NCI-H524 treated with DMSO at 0.1 percent for 48 hours (cell line): ENCODE measurements at regions not wholly inside any gene's neighbourhood (a gene's known extent, or its start where the extent isn't known, plus 50 kb on each side); places are given as distances from the start of the nearest gene placed in this dataset.

Source experiments
- DNase-seq: peaks from one replicate; lab custom pipeline; 2025; lab: John Stamatoyannopoulos, UW

DNA sequence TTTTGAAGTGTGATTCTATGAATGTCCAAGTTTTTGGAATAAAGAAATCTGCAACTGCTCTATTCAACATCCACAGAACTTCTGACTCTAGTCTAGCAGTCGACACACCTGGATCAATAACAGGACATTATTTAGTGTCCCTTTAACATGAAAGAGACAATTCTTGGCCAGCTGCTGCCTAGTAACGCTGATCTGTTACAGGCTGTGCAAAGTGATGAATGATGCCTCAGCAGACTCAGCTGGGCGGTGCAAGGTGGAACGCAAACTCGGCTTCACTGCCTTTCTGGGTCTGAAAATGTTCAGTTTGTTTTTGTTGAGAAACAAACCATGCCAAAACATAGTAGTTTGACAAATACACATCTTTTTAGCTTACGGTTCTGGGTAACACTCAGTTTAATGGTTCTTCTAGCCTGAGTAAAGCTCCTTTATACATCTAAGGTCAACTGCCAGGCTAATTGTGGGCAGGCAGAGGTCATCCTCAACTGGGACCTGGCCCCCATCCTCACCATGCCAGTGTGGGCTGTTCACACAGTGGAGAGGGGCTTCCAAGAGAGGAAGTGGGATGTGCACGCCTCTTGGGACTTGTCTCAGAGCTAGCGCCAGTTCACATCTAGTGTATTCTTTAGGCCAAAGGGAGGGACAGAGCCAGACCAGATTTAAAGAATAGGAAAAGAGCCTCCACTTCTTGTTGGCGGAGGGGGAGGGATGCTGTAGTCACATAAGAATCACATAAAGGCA lies 879.7 kb downstream of the QKI start:
- DNase-seq = no peak

- DNase-seq = no peak
Measured at GRCh38 chr6:164291224-164291623, 876.7 kb downstream of the QKI start.

DNA sequence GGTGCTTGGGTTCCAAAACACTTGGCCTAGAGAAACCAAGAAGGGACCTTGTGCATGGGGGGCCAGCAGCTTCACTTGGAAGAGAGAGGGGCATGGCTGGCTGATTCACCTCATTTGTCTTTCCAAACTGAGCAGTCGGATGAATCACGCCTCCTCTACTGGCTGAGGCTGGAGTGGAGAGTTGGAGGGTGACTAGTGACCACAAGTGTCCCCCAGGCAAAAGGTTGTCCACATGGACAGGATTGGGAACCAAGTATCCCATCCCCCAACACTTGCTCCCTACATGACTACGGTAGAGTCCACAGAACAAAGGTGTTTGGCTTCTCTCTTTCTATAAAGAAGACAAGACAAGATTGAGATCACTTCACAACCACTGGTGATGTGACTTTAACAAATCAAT lies 875.6 kb downstream of the QKI start:
- no peak for DNase-seq

GRCh38 chr6:164286011-164286410 lies 871.5 kb downstream of the QKI start:
- DNase-seq = no peak

DNA sequence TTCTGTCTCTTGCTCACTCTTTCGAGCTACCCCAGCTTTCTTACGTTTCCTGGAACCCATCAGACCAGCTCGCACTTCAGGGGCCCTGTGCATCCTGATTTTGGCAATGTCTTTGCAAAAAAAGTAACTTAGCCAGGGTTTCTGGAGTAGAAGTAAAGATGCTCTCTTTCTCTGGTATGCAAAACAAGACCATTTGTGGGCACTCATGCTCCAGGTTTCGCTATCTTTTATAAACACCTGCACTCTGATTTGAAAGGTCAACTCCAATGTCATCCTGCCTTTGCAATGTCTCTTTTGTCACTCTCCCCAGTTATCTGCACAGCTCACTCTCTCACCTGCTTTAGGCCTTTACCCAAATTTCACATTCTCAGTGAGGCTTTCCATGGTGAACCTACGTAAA lies 869.1 kb downstream of the QKI start:
- no peak for DNase-seq

DNA sequence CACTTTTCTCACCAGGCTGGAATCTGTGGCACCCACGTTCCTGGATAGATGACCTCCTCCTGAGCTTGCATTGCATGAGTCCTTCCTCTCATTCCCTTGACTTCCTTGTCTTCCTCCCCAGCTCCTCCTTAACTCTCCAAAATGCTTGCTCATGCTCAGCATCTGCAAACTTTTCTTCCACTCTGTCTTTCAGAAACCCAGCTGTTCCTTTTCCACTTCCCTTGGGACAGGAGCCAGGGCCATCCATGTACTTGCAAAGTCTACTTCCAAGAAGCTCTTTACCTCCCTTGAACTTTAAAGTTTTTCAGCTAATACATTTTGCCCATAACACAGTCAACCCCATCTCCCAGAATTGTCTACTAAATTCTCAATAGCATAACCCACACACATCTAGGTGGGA lies 861.7 kb downstream of the QKI start:
- DNase-seq = no peak

DNA sequence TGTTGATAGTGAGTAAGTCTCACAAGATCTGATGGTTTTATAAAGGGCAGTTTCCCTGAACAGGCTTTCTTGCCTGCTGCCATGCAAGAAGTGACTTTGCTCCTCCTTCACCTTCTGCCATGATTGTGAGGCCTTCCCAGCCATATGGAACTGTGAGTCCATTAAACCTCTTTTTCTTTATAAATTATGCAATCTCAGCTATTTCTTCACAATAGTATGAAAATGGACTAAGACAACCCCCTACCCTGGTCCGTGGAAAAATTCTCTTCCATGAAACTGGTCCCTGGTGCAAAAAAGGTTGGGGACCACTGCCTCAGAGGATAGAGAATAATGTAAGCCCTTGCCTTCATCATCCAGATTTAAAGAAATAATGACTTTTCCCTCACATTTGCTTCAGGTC lies 861.3 kb downstream of the QKI start:
- DNase-seq = no peak

- no peak for DNase-seq
Measured at GRCh38 chr6:164274493-164274892, 860.0 kb downstream of the QKI start.

DNA sequence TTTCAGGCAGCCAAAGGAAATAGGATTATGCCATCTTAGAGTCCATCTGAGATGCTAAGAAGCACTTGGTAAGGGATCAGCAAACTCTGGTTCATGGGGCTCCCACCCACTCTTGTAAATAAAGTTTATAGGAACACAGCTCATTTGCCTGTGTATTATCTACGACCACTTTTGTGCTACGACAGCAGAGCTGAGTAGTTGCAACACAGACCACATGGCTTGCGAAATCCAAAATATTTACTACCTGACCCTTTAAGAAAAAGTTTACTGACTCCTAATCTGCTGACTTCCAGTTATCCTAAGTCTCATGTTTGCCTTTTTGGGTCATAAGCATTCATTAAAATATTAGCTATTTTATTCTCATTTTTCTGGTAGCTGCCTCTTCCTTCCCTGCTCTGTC lies 859.0 kb downstream of the QKI start:
- no peak for DNase-seq

DNA sequence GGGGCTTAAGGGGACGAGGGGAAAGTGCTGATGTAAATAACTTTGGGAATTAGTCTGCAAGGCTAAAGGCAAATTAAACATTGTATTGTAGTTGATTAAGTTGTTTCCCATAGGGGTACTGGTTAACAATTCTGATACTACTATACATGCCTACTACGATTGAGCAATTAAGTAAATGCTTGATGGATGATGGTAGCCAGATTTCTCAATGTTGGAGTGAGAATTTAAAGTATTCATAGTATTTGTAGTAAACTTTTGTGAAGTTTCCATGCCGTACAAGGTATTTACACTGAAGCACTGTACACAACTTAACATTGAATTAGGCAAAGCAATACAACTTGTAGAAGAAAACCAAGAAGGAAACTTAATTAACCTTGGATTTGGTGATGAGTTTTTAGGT lies 852.3 kb downstream of the QKI start:
- no peak for DNase-seq

DNA sequence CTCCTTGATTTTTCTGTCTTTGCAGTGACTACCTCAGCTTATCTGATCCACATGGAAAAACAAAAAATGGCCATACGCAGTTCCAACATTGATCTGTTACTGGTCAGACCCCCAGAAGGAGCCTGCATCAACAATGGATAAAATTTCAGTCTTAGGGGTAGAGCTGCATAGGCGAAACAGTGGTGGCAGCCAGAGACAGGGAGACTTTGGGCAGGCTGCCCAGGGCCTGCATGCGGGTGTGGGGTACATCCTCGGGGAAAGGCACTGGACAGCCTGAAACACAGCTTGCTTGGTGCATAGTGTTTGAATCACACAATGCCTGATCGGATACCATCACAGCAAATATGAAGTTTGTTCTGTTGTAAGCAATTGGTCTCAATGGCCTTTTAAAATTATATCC lies 847.8 kb downstream of the QKI start:
- no peak for DNase-seq

DNA sequence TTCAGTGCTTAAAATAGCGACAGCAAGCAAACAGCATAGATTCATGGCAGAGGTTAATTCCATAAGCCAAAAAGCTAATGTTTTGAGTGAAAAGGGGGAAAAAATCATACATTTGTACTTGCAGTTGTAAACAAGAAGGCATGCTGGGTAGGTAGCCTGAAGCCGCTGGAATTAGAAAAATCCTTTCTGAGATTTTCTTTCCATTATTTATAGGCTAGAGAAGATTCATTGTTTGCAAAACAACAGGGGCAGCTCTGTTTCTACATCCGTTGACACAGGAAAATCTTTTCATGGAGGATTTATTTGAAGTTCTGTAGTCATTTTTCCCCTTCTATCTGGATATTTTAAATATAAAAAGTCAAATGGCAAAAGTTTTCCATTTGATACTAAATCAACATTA lies 843.9 kb downstream of the QKI start:
- DNase-seq = no peak

DNA sequence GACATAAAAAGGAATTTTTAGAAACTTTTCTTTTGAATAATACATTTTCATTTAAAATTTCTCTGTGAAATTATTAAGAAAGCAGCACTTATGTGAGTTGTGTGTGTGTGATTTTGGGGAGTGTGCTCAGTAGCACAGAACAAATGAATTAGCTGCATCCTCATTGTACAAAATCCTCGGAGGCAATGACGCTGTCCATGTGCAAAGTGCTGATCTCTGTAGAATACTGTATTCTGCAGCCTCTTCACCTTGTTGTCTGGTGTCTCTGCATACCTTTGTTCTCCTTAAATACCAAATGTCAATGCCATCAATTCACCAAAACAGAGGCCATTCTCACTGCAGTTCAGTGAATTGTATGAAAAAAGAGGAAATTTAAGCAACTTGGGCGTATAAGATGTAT lies 838.4 kb downstream of the QKI start:
- DNase-seq = no peak

GRCh38 chr6:164252291-164252690 lies 837.8 kb downstream of the QKI start:
- DNase-seq = no peak

DNA sequence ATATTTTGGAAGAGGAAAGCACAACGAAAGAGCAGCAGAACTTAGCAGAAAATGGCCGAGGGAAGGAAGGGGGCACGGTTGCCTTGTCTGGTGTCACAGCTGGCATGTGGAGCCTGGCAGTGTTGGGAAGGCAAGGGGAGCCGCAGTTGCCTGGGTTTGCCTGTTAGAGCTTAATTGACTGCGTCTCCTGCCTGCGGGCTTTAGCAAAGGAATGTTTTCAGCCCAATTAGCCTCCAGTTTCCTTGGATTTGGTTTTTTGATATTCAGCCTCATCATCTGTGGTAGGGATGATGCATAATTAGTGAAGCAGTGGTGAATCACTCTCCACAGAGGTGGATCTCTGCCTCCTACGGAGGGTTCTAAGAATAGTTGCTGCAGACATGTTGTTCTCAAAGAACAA lies 832.6 kb downstream of the QKI start:
- no peak for DNase-seq

DNA sequence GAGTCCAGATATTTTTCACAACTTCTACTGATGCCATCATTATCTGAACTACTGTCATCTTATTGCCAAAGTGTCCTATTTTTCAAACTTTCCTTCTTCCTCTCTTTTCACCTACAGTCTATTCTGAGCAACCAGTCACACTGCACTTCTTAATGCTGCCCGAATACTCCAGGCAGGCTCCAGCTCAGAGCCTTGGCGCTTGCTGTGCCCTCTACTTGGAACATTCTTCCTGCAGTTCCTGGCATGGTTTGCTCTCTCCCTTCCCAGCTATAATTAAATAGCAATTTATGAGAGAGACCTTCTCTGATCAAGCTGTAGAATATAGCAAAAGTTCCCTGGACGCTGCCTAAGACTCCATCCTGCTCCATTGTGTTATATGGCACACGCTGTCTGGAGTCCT lies 831.6 kb downstream of the QKI start:
- no peak for DNase-seq

DNA sequence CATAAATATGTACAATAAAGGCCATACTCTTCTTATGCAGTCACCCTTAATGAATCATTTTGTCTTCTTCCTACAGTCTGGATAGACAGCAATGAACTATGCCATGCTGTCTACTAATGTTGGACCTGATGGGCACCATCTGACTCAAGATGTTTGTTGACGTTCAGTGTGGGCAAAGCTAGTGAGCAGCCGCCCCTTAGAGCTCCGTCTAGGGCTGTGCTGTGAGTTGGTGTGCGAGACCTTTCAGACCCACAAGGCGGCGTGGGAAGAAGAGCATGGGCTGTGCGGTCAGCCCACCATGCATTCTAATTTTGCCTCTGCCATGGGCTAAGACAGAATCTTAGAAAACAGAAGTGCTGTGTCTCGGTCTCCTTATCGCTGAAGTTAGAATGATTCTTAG lies 829.4 kb downstream of the QKI start:
- DNase-seq = no peak

DNA sequence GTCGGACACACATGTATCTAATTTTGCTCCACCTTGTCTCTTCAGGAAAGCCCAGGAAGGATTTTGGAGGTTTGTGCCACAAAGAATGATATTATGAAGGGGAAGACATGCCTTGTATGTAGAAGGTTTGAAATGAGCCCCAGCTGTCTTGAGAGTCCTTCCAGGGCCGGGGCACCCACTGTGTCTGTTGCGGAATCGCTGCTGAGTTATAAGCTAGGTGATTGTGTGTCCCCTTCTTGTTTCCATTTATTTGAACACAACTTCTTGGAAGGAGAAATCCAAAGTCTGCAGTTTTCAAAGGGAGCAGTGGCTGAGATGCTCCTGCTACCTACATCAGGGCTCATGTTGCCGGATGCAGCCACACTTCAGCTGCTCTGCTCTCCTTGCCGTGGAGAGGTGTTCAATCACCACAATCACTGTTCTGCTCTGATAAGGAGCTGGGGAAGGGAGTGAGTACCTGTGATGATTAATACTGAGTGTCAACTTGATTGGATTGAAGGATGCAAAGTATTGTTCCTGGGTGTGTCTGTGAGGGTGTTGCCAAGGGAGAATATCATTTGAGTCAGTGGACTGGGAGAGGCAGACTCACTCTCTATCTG lies 828.6 kb downstream of the QKI start:
- DNase-seq = no peak

DNA sequence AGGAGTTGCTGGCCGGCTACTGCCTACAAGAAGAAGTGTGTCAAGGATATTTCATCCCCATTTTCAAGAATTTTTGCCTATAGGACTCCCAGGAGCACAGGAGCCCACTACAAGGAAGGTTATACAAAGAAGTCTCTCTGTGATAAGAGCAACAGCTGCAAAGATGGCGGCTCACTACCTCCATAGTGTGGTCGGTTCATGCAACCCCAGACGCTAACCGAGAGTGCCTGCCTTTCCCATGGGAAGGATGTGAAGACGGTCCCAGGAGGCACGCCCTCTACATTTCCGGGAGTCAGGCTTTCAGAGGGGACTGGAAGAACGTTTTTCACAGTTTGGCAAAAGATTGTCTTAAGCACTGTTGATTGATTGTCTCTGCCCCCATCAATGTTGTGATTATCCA lies 816.3 kb downstream of the QKI start:
- no peak for DNase-seq

GRCh38 chr6:164230259-164230658 lies 815.7 kb downstream of the QKI start:
- DNase-seq = no peak

GRCh38 chr6:164229716-164230115 lies 815.2 kb downstream of the QKI start:
- no peak for DNase-seq

- DNase-seq = no peak
Measured at GRCh38 chr6:164227952-164228522, 813.5 kb downstream of the QKI start.

DNA sequence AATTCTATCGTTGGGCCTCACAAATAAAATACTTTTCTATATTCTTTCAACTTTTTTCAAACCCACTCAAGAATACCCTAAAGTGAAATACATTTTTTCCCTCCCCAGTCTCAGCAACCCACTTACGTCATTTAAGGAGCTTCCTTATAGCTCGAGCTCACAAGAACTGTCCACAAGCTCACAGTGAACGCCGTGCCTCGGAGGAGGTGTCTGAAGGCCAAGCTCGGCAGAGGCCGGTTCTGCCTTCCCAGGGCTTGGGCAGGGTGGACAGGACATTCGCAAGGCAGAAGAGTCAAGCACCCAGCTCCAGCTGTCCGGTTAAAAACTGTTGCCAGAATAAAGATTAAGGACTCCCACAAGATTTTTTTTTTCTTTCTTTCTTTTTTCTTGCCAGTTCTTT lies 802.3 kb downstream of the QKI start:
- DNase-seq = no peak

DNA sequence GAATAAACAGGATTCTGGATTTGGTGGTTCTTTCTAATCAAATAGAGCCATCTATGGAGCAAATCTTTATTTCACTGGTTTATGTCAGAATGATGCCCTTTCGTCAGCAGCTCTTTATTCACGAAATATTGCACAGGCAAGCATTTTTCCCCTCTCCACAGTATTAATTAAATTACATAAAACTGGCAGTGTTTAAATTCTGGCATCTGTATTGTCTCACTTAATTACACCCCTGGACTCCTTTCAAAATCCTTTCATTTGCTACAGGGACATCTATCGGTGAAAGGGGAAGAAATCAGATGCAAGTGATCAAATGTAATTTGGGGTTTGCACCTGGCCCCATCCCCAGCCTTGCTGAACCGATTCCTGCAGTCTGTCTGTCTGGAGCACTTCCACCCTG lies 801.9 kb downstream of the QKI start:
- no peak for DNase-seq
